ENCODE measurements at regions not wholly inside any gene's neighbourhood (a gene's known extent, or its start where the extent isn't known, plus 50 kb on each side); places are given as distances from the start of the nearest gene placed in this dataset.

- POLR2A ChIA-PET: no interaction called here
These were observed 727.5 kb downstream of the TBC1D32 start for GRCh38 chr6:120606743-120607142.

GRCh38 chr6:120604510-120604909 lies 729.8 kb downstream of the TBC1D32 start:
- POLR2A ChIA-PET: no interaction called here
- CTCF ChIA-PET: interaction anchor here (0.8 kb wide), 1 partner anchor 10 kb away, joined by 3 read pairs; no protein-coding TSS in a partner anchor
- Mint-ChIP-seq H3K4me3 (no peak overlapping the region), H3K27ac (no peak overlapping the region), H3K9me3 (no peaks in the 10 kb centered on the region), H3K27me3 (no peaks in the 10 kb centered on the region), H3K4me1 (ENCODE audit: low read depth) (no peaks in the 10 kb centered on the region), H3K36me3 (ENCODE audit: low read depth) (no peaks in the 10 kb centered on the region)
- ATAC-seq (no peak), DNase-seq (no peak)
- intact Hi-C loops (cut with micrococcal nuclease): no loop called here
- no peak for TF ChIP-seq CTCF (IDR thresholded peaks at IDR 0.05)

More at GRCh38 chr6:120606743-120607142, 727.5 kb downstream of the TBC1D32 start:
- no peak overlapping the region for H3K4me3 Mint-ChIP-seq
- intact Hi-C loops (cut with micrococcal nuclease): no loop called here
- no peaks in the 10 kb centered on the region for H3K36me3 Mint-ChIP-seq (ENCODE audit: low read depth)
- DNase-seq (no peak), ATAC-seq (no peak)
- H3K9me3 Mint-ChIP-seq: no peaks in the 10 kb centered on the region
- H3K27me3 Mint-ChIP-seq: no peaks in the 10 kb centered on the region
- no peak overlapping the region for H3K27ac Mint-ChIP-seq
- CTCF ChIA-PET: no interaction called here
- no peak for TF ChIP-seq CTCF (IDR thresholded peaks at IDR 0.05)
- H3K4me1 Mint-ChIP-seq (ENCODE audit: low read depth): no peaks in the 10 kb centered on the region

- no peak overlapping the region for H3K27ac Mint-ChIP-seq
- H3K36me3 Mint-ChIP-seq (ENCODE audit: low read depth): no peaks in the 10 kb centered on the region
These were observed 743.7 kb downstream of the TBC1D32 start for GRCh38 chr6:120590611-120591010.

GRCh38 chr6:120588424-120588823 lies 745.9 kb downstream of the TBC1D32 start:
- ChIA-PET POLR2A (no interaction called here), CTCF (no interaction called here)
- ATAC-seq (no peak), DNase-seq (no peak)
- Mint-ChIP-seq H3K9me3 (no peaks in the 10 kb centered on the region), H3K4me3 (no peak overlapping the region), H3K27ac (no peak overlapping the region), H3K4me1 (ENCODE audit: low read depth) (no peaks in the 10 kb centered on the region), H3K27me3 (no peaks in the 10 kb centered on the region), H3K36me3 (ENCODE audit: low read depth) (no peaks in the 10 kb centered on the region)
- no peak for TF ChIP-seq CTCF (IDR thresholded peaks at IDR 0.05)
- intact Hi-C loops (cut with micrococcal nuclease): no loop called here

More at GRCh38 chr6:120590611-120591010, 743.7 kb downstream of the TBC1D32 start:
- ChIA-PET POLR2A (no interaction called here), CTCF (no interaction called here)
- intact Hi-C loops (cut with micrococcal nuclease): no loop called here
- TF ChIP-seq CTCF (IDR thresholded peaks at IDR 0.05): no peak
- no peak for DNase-seq
- no peaks in the 10 kb centered on the region for H3K9me3 Mint-ChIP-seq
- H3K4me3 Mint-ChIP-seq: no peak overlapping the region
- H3K27me3 Mint-ChIP-seq: no peaks in the 10 kb centered on the region
- ATAC-seq: no peak
- H3K4me1 Mint-ChIP-seq (ENCODE audit: low read depth): no peaks in the 10 kb centered on the region

GRCh38 chr6:120587381-120587780 lies 746.9 kb downstream of the TBC1D32 start:
- DNase-seq (no peak), ATAC-seq (no peak)
- Mint-ChIP-seq H3K36me3 (ENCODE audit: low read depth) (no peaks in the 10 kb centered on the region), H3K27me3 (no peaks in the 10 kb centered on the region), H3K4me3 (no peak overlapping the region), H3K9me3 (peaks cover 7% of the 10 kb centered on the region), H3K27ac (no peak overlapping the region), H3K4me1 (ENCODE audit: low read depth) (no peaks in the 10 kb centered on the region)
- ChIA-PET CTCF (no interaction called here), POLR2A (no interaction called here)
- TF ChIP-seq CTCF (IDR thresholded peaks at IDR 0.05): no peak
- intact Hi-C loops (cut with micrococcal nuclease): no loop called here

Measured in activated CD8-positive, alpha-beta T cell treated with anti-CD3 and anti-CD28 coated beads for 36 hours (primary cell).